Keratinocyte (primary cell): ENCODE measurements at regions not wholly inside any gene's neighbourhood (a gene's known extent, or its start where the extent isn't known, plus 50 kb on each side); places are given as distances from the start of the nearest gene placed in this dataset.

ENCODE experiments used
- CTCF ChIP-seq, 3 experiments: IDR thresholded peaks in 1 of 3; conservative IDR thresholded peaks in 1 of 3; optimal IDR thresholded peaks in 1 of 3; 2 replicates in 2 of 3; 3 replicates in 1 of 3; pipeline versions ENCODE3 to v1.5.1; 2011; ENCODE audit warnings: low read length in 3 of 3, mild to moderate bottlenecking in 3 of 3, moderate library complexity in 2 of 3, control low read depth in 1 of 3, inconsistent platforms in 1 of 3; ENCODE audit not compliant: insufficient read depth in 2 of 3; ENCODE audit errors: extremely low read depth in 1 of 3
- EZH2 ChIP-seq: IDR thresholded peaks from one replicate; pipeline ENCODE4 v1.6.1; 2012; ENCODE audit warnings: inconsistent platforms, mild to moderate bottlenecking, low read length, moderate library complexity

- TF ChIP-seq CTCF (optimal IDR thresholded peaks at IDR 0.05 in 1 of 3, IDR thresholded peaks at IDR 0.05 in 1 of 3, conservative IDR thresholded peaks at IDR 0.05 in 1 of 3; ENCODE audit: extremely low read depth in 1 of 3, insufficient read depth in 2 of 3, low read length in 3 of 3) (peak; percentile 68 to 70 (median 70)), EZH2 (no peak)
These were observed 263.8 kb upstream of the RPS6KA3 start for GRCh38 chrX:20530406-20530921.
